Epithelial cell of esophagus (primary cell): ENCODE measurements at regions not wholly inside any gene's neighbourhood (a gene's known extent, or its start where the extent isn't known, plus 50 kb on each side); places are given as distances from the start of the nearest gene placed in this dataset.

Source experiments
- DNase-seq: peaks from one replicate; pipeline ENCODE4 v3.0.0; 2010; ENCODE audit warnings: low read depth
- H3K4me3 ChIP-seq: 2 replicates; pipeline ENCODE4 v1.5.1; 2011; ENCODE audit warnings: mild to moderate bottlenecking, low read length, control low read depth
- TF ChIP-seq, protein P1 (sequence below): IDR thresholded peaks from 2 replicates; pipeline ENCODE4 v1.5.1; 2011; ENCODE audit warnings: low read depth, mild to moderate bottlenecking, low read length, control low read depth, inconsistent platforms; ENCODE audit not compliant: insufficient read depth; ENCODE audit errors: missing control alignments

DNA sequence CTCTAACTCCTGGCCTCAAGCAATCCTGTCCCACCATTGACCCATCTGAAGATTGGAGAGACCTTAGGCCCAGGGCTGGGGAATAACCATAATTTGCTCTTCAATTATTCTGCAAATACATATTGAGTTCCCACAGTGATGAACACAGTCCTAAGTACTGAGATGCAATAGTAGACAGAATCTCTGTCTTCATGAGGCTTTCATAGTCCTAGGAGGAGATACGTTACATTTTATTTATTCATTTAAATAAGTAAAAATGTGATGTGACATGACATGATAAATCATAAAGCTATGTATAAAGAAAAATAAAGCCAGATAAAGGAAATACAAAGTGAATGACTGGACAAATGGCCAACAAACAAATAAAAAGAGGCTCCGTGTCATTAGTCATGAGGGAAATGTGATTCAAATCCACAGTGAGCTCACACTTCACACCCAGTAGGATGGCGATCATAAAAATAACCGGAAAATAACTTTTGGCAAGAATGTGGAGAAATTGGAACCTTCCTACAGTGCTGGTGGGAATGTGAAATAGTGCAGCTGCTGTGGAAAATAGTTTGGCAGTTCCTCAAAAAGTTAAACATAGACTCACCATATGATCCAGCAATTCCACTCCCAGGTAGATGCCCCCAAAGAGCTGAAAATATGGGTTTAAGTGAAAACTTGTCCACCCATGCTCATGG is 52.1 kb upstream of the JCAD start:
- H3K4me3 ChIP-seq = no peak overlapping the region
- TF ChIP-seq, protein P1, sequence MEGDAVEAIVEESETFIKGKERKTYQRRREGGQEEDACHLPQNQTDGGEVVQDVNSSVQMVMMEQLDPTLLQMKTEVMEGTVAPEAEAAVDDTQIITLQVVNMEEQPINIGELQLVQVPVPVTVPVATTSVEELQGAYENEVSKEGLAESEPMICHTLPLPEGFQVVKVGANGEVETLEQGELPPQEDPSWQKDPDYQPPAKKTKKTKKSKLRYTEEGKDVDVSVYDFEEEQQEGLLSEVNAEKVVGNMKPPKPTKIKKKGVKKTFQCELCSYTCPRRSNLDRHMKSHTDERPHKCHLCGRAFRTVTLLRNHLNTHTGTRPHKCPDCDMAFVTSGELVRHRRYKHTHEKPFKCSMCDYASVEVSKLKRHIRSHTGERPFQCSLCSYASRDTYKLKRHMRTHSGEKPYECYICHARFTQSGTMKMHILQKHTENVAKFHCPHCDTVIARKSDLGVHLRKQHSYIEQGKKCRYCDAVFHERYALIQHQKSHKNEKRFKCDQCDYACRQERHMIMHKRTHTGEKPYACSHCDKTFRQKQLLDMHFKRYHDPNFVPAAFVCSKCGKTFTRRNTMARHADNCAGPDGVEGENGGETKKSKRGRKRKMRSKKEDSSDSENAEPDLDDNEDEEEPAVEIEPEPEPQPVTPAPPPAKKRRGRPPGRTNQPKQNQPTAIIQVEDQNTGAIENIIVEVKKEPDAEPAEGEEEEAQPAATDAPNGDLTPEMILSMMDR = no peak
- DNase-seq = peak; percentile 9
